H9 (cell line): ENCODE measurements at regions not wholly inside any gene's neighbourhood (a gene's known extent, or its start where the extent isn't known, plus 50 kb on each side); places are given as distances from the start of the nearest gene placed in this dataset.

Experiments
- DNase-seq: peaks from one replicate; pipeline ENCODE4 v3.0.0-alpha.2; 2017
- H2AFZ ChIP-seq: one replicate; pipeline ENCODE4 v1.6.1; 2013; ENCODE audit warnings: mild to moderate bottlenecking, low read length, control low read depth, moderate library complexity
- H2AK5ac ChIP-seq: 2 replicates; pipeline ENCODE4 v1.6.1; 2013; ENCODE audit warnings: low read length, control low read depth, mixed read lengths; ENCODE audit not compliant: insufficient read length
- H2BK120ac ChIP-seq: one replicate; pipeline ENCODE4 v1.6.1; 2013; ENCODE audit warnings: low read depth, mild to moderate bottlenecking, low read length, control low read depth, inconsistent platforms; ENCODE audit not compliant: poor library complexity, severe bottlenecking
- H2BK12ac ChIP-seq: 2 replicates; pipeline ENCODE4 v1.6.1; 2013; ENCODE audit warnings: low read length, control low read depth, mixed read lengths, low read depth; ENCODE audit not compliant: insufficient read length
- H2BK15ac ChIP-seq: 2 replicates; pipeline ENCODE4 v1.6.1; 2013; ENCODE audit warnings: low read depth, low read length, control low read depth
- H2BK20ac ChIP-seq: one replicate; pipeline ENCODE4 v1.6.1; 2013; ENCODE audit warnings: low read depth, mild to moderate bottlenecking, low read length, control low read depth, inconsistent platforms; ENCODE audit not compliant: poor library complexity, severe bottlenecking
- H2BK5ac ChIP-seq: 2 replicates; pipeline ENCODE4 v1.6.1; 2013; ENCODE audit warnings: low read length, control low read depth, mixed read lengths; ENCODE audit not compliant: insufficient read length
- H3K14ac ChIP-seq: 2 replicates; pipeline ENCODE4 v1.6.1; 2013; ENCODE audit warnings: low read length, control low read depth; ENCODE audit not compliant: insufficient read depth
- H3K18ac ChIP-seq: 2 replicates; pipeline ENCODE4 v1.6.1; 2013; ENCODE audit warnings: low read depth, mild to moderate bottlenecking, mixed read lengths, low read length, control low read depth; ENCODE audit not compliant: insufficient read length
- H3K23ac ChIP-seq: 2 replicates; pipeline ENCODE4 v1.6.1; 2013; ENCODE audit warnings: low read length, control low read depth, mixed read lengths, low read depth; ENCODE audit not compliant: insufficient read length
- H3K23me2 ChIP-seq: 2 replicates; pipeline ENCODE4 v1.6.1; 2013; ENCODE audit warnings: low read depth, mild to moderate bottlenecking, mixed read lengths, low read length, control low read depth; ENCODE audit not compliant: insufficient read length, poor library complexity, severe bottlenecking
- H3K27ac ChIP-seq: 2 replicates; pipeline ENCODE4 v1.5.1; 2013; ENCODE audit warnings: low read length, control low read depth, mixed read lengths, low read depth; ENCODE audit not compliant: insufficient read length
- H3K27me3 ChIP-seq: 2 replicates; pipeline ENCODE4 v1.6.1; 2013; ENCODE audit warnings: low read length, control low read depth, inconsistent platforms; ENCODE audit not compliant: insufficient read depth
- H3K4ac ChIP-seq: 2 replicates; pipeline ENCODE4 v1.6.1; 2013; ENCODE audit warnings: low read depth, mild to moderate bottlenecking, control low read depth, inconsistent platforms, low read length, moderate library complexity
- H3K4me1 ChIP-seq: 2 replicates; pipeline ENCODE4 v1.6.1; 2013; ENCODE audit warnings: low read length, control low read depth, inconsistent platforms; ENCODE audit not compliant: insufficient read depth
- H3K4me2 ChIP-seq: 2 replicates; pipeline ENCODE4 v1.6.1; 2013; ENCODE audit warnings: low read length, control low read depth, mixed read lengths; ENCODE audit not compliant: insufficient read length, insufficient read depth
- H3K56ac ChIP-seq: 2 replicates; pipeline ENCODE4 v1.6.1; 2013; ENCODE audit warnings: low read depth, mild to moderate bottlenecking, mixed read lengths, low read length, control low read depth; ENCODE audit not compliant: insufficient read length
- H3K79me1 ChIP-seq: 2 replicates; pipeline ENCODE4 v1.6.1; 2013; ENCODE audit warnings: low read depth, mild to moderate bottlenecking, moderate library complexity, low read length, control low read depth, inconsistent platforms; ENCODE audit not compliant: insufficient read depth, poor library complexity, severe bottlenecking
- H3K79me2 ChIP-seq: 2 replicates; pipeline ENCODE4 v1.6.1; 2013; ENCODE audit warnings: low read length, control low read depth, inconsistent platforms; ENCODE audit not compliant: insufficient read depth
- H3K9ac ChIP-seq: 2 replicates; pipeline ENCODE4 v1.6.1; 2013; ENCODE audit warnings: low read length, control low read depth, mixed read lengths; ENCODE audit not compliant: insufficient read length; ENCODE audit errors: extremely low read depth
- H3K9me3 ChIP-seq: one replicate; pipeline ENCODE4 v1.6.1; 2013; ENCODE audit warnings: low read depth, low read length, inconsistent platforms; ENCODE audit not compliant: control insufficient read depth
- H3T11ph ChIP-seq: one replicate; pipeline ENCODE4 v1.6.1; 2013; ENCODE audit warnings: mild to moderate bottlenecking, low read length, control low read depth, inconsistent platforms
- H4K20me1 ChIP-seq: one replicate; pipeline ENCODE4 v1.6.1; 2013; ENCODE audit not compliant: control insufficient read depth, insufficient read length, insufficient read depth
- H4K5ac ChIP-seq: 2 replicates; pipeline ENCODE4 v1.6.1; 2013; ENCODE audit warnings: low read depth, mild to moderate bottlenecking, mixed read lengths, low read length, control low read depth; ENCODE audit not compliant: insufficient read length
- H4K8ac ChIP-seq: replicated peaks from 2 replicates; pipeline ENCODE4 v1.6.1; 2013; ENCODE audit warnings: low read length, control low read depth, mixed read lengths, low read depth; ENCODE audit not compliant: insufficient read length
- H4K91ac ChIP-seq: 2 replicates; pipeline ENCODE4 v1.6.1; 2013; ENCODE audit warnings: low read depth, mild to moderate bottlenecking, moderate library complexity, mixed read lengths, low read length, control low read depth; ENCODE audit not compliant: insufficient read length
- H3K27ac Mint-ChIP-seq, 3 experiments: 2 replicates in 2 of 3; 3 replicates in 1 of 3; pipeline ENCODE4 v1.8.0; 2020 to 2021; ENCODE audit warnings: mixed read lengths in 3 of 3, mild to moderate bottlenecking in 1 of 3, moderate library complexity in 1 of 3
- H3K27me3 Mint-ChIP-seq: 2 replicates; pipeline ENCODE4 v1.8.0; 2021; ENCODE audit warnings: low read depth, mild to moderate bottlenecking, moderate library complexity, mixed read lengths
- H3K36me3 Mint-ChIP-seq, 3 experiments: 2 replicates in 2 of 3; 3 replicates in 1 of 3; pipeline ENCODE4 v1.8.0; 2020 to 2021; ENCODE audit warnings: low read depth in 3 of 3, mixed read lengths in 3 of 3; ENCODE audit not compliant: insufficient read depth in 1 of 3
- H3K4me1 Mint-ChIP-seq, 2 experiments: 2 replicates each; pipeline ENCODE4 v1.8.0; 2020; ENCODE audit warnings: mixed read lengths in 2 of 2
- H3K4me3 Mint-ChIP-seq, 2 experiments: 2 replicates in 1 of 2; 3 replicates in 1 of 2; pipeline ENCODE4 v1.8.0; 2020 to 2021; ENCODE audit warnings: mild to moderate bottlenecking in 2 of 2, mixed read lengths in 2 of 2, moderate library complexity in 1 of 2
- H3K9me3 Mint-ChIP-seq, 2 experiments: 2 replicates in 1 of 2; 3 replicates in 1 of 2; pipeline ENCODE4 v1.8.0; 2020; ENCODE audit warnings: mild to moderate bottlenecking in 2 of 2, mixed read lengths in 2 of 2, moderate library complexity in 1 of 2
- WGBS: extraction: QIAGEN DNeasy Blood & Tissue Kit; methylation state at CpG from one replicate; pipeline ENCODE4 v1.1.7; 2013; ENCODE audit warnings: missing lambda C conversion rate, low lambda C conversion rate, mixed read lengths; ENCODE audit not compliant: insufficient read length; ENCODE audit errors: extremely low coverage; 5-methylcytosine and 5-hydroxymethylcytosine counted together
- TF ChIP-seq, protein P1 (sequence below): fragments of 200-600 bp; sonication (generic); conservative IDR thresholded peaks from 3 replicates; pipeline ENCODE4 v1.8.0; 2021; ENCODE audit warnings: antibody characterized with exemption, mild to moderate bottlenecking

DNA sequence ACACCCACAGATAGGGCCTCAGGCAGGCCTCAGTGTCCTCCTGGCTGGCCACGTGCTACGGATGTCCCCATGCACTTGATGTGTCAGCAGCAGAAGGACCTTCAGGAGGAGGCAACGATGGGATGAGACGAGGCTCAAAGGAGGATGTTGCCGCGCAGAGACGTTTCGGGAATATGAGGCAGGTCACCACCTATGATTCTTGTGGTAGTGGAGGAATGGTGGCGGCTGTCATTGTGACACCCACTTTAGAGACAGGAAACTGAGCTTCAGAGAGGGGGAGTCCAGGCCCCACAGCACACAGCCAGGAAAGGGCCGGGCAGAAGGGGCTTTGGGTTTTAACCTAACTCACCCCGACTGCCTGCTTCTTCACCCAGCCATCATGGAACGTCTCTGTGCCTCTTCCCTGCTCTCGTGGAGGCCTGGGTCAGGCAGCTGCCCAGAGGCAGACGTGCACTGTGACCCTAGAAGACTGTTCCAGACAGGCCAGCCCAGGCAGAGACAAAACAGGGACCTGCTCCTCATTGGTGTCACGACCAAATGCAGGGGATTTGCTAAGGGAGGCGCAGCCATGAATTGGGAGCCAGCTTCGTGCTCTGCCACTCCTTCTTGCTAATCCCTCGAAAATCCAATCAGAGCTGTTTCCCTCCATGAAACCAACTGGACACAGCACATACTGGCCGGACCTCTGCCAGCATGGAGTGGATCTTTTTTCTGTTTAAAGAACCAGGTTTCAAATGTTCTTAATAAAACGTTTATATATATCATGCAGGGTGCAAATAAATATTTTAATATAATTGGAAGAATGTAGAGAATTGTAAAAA is 169.2 kb downstream of the ASB1 start:
- Histone ChIP-seq H3K9ac (no peak overlapping the region), H3K4me1 (no peaks in the 10 kb centered on the region), H3K56ac (no peak overlapping the region), H3K79me2 (no peaks in the 10 kb centered on the region), H2BK15ac (no peak overlapping the region), H2AFZ (no peak overlapping the region), H3K4ac (no peak overlapping the region), H4K91ac (no peak overlapping the region), H3K4me2 (no peak overlapping the region), H3K23ac (no peak overlapping the region), H4K5ac (no peak overlapping the region), H2AK5ac (no peak overlapping the region), H2BK120ac (no peak overlapping the region), H3K23me2 (no peaks in the 10 kb centered on the region), H3T11ph (no peak overlapping the region), H3K18ac (no peak overlapping the region), H3K14ac (no peak overlapping the region), H2BK20ac (no peak overlapping the region), H3K27ac (no peak overlapping the region), H2BK5ac (no peak overlapping the region), H4K20me1 (no peaks in the 10 kb centered on the region), H3K79me1 (no peaks in the 10 kb centered on the region), H4K8ac (no peak overlapping the region), H2BK12ac (no peak overlapping the region), H3K27me3 (no peaks in the 10 kb centered on the region), H3K9me3 (no peaks in the 10 kb centered on the region)
- peaks cover 12% of the 10 kb centered on the region for H3K27me3 Mint-ChIP-seq
- no peak overlapping the region; a peak in 2 of 7 replicates for H3K27ac Mint-ChIP-seq
- H3K4me1 Mint-ChIP-seq = no peaks in the 10 kb centered on the region
- H3K36me3 Mint-ChIP-seq = no peaks in the 10 kb centered on the region; a peak in 1 of 7 replicates
- no peak for DNase-seq
- TF ChIP-seq, protein P1, sequence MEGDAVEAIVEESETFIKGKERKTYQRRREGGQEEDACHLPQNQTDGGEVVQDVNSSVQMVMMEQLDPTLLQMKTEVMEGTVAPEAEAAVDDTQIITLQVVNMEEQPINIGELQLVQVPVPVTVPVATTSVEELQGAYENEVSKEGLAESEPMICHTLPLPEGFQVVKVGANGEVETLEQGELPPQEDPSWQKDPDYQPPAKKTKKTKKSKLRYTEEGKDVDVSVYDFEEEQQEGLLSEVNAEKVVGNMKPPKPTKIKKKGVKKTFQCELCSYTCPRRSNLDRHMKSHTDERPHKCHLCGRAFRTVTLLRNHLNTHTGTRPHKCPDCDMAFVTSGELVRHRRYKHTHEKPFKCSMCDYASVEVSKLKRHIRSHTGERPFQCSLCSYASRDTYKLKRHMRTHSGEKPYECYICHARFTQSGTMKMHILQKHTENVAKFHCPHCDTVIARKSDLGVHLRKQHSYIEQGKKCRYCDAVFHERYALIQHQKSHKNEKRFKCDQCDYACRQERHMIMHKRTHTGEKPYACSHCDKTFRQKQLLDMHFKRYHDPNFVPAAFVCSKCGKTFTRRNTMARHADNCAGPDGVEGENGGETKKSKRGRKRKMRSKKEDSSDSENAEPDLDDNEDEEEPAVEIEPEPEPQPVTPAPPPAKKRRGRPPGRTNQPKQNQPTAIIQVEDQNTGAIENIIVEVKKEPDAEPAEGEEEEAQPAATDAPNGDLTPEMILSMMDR = no peak
- H3K9me3 Mint-ChIP-seq = no peaks in the 10 kb centered on the region
- WGBS = 92% methylated on average over 1 of the region's 20 CpGs
- no peak overlapping the region for H3K4me3 Mint-ChIP-seq
